SK-N-SH (cell line): ENCODE measurements at regions not wholly inside any gene's neighbourhood (a gene's known extent, or its start where the extent isn't known, plus 50 kb on each side); places are given as distances from the start of the nearest gene placed in this dataset.

Experiments used
- CTCF ChIP-seq: fragments of 200-600 bp; sonication (generic); IDR thresholded peaks from 2 replicates; pipeline ENCODE4 v1.6.1; 2017; ENCODE audit warnings: antibody characterized with exemption, mild to moderate bottlenecking, moderate library complexity
- GABPA ChIP-seq: IDR thresholded peaks from 2 replicates; pipeline ENCODE4 v1.4.0; 2012; ENCODE audit warnings: low read depth, mild to moderate bottlenecking
- MXI1 ChIP-seq: IDR thresholded peaks from 2 replicates; pipeline ENCODE4 v1.6.1; 2012; ENCODE audit warnings: mild to moderate bottlenecking, low read depth, low read length, improper control_type of control experiment
- POLR2AphosphoS5 ChIP-seq: IDR thresholded peaks from 2 replicates; pipeline ENCODE4 v1.6.1; 2012; ENCODE audit warnings: low read depth, low read length
- RXRA ChIP-seq: IDR thresholded peaks from 2 replicates; pipeline ENCODE4 v1.4.0; 2012; ENCODE audit warnings: low read depth, mild to moderate bottlenecking, borderline replicate concordance
- TEAD4 ChIP-seq: IDR thresholded peaks from 2 replicates; pipeline ENCODE4 v1.4.0; 2012; ENCODE audit warnings: mild to moderate bottlenecking, borderline replicate concordance; ENCODE audit not compliant: insufficient read depth
- TF ChIP-seq, protein P1 (sequence below): IDR thresholded peaks from 2 replicates; pipeline ENCODE4 v1.6.1; 2012; ENCODE audit warnings: mild to moderate bottlenecking, low read depth, low read length, moderate library complexity

GRCh38 chr6:135118134-135118730 is 62.9 kb upstream of the MYB start:
- TF ChIP-seq POLR2AphosphoS5 = no peak
- no peak for TF ChIP-seq CTCF
- no peak for TF ChIP-seq RXRA
- no peak for TF ChIP-seq GABPA
- TF ChIP-seq TEAD4 = no peak
- TF ChIP-seq, protein P1, sequence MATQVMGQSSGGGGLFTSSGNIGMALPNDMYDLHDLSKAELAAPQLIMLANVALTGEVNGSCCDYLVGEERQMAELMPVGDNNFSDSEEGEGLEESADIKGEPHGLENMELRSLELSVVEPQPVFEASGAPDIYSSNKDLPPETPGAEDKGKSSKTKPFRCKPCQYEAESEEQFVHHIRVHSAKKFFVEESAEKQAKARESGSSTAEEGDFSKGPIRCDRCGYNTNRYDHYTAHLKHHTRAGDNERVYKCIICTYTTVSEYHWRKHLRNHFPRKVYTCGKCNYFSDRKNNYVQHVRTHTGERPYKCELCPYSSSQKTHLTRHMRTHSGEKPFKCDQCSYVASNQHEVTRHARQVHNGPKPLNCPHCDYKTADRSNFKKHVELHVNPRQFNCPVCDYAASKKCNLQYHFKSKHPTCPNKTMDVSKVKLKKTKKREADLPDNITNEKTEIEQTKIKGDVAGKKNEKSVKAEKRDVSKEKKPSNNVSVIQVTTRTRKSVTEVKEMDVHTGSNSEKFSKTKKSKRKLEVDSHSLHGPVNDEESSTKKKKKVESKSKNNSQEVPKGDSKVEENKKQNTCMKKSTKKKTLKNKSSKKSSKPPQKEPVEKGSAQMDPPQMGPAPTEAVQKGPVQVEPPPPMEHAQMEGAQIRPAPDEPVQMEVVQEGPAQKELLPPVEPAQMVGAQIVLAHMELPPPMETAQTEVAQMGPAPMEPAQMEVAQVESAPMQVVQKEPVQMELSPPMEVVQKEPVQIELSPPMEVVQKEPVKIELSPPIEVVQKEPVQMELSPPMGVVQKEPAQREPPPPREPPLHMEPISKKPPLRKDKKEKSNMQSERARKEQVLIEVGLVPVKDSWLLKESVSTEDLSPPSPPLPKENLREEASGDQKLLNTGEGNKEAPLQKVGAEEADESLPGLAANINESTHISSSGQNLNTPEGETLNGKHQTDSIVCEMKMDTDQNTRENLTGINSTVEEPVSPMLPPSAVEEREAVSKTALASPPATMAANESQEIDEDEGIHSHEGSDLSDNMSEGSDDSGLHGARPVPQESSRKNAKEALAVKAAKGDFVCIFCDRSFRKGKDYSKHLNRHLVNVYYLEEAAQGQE = no peak
- TF ChIP-seq MXI1 = no peak
